GM19351 (cell line): ENCODE measurements at regions not wholly inside any gene's neighbourhood (a gene's known extent, or its start where the extent isn't known, plus 50 kb on each side); places are given as distances from the start of the nearest gene placed in this dataset.
"Not testable (repeated sequence)": the region's sequence is repeated elsewhere in the genome, so short reads cannot be mapped to it uniquely, and the experiment has no call there.

ENCODE experiments used
- ATAC-seq: cut with Tn5 transposase; IDR thresholded peaks from one replicate; pipeline ENCODE4 v1.9.1; 2021; ENCODE audit warnings: mild to moderate bottlenecking, moderate library complexity; ENCODE audit not compliant: unreplicated experiment

- no peak for ATAC-seq
Observed at GRCh38 chr5:174571662-174572397, 152.6 kb upstream of the MSX2 start.

- no peak for ATAC-seq
Observed at GRCh38 chr5:174572591-174572990, 151.8 kb upstream of the MSX2 start.

- no peak for ATAC-seq
Observed at GRCh38 chr5:174573221-174573994, 151.0 kb upstream of the MSX2 start.

GRCh38 chr5:174575043-174575442, 149.3 kb upstream of the MSX2 start:
- ATAC-seq = no peak

GRCh38 chr5:174576042-174576441, 148.3 kb upstream of the MSX2 start:
- no peak for ATAC-seq

- ATAC-seq = no peak
Observed at GRCh38 chr5:174581479-174581878, 142.9 kb upstream of the MSX2 start.

GRCh38 chr5:174581894-174582293, 142.5 kb upstream of the MSX2 start:
- ATAC-seq = no peak

GRCh38 chr5:174583071-174583470, 141.3 kb upstream of the MSX2 start:
- ATAC-seq = no peak

- no peak for ATAC-seq
Observed at GRCh38 chr5:174585472-174585871, 138.9 kb upstream of the MSX2 start.

- ATAC-seq = not testable (repeated sequence)
Observed at GRCh38 chr5:174586163-174586562, 138.2 kb upstream of the MSX2 start.

- ATAC-seq = no peak
Observed at GRCh38 chr5:174589011-174589410, 135.4 kb upstream of the MSX2 start.

GRCh38 chr5:174589599-174589998, 134.8 kb upstream of the MSX2 start:
- ATAC-seq = no peak

GRCh38 chr5:174590820-174591219, 133.6 kb upstream of the MSX2 start:
- no peak for ATAC-seq

- no peak for ATAC-seq
Observed at GRCh38 chr5:174596429-174596828, 128.0 kb upstream of the MSX2 start.

GRCh38 chr5:174599992-174600391, 124.4 kb upstream of the MSX2 start:
- ATAC-seq = no peak

- no peak for ATAC-seq
Observed at GRCh38 chr5:174601946-174602345, 122.4 kb upstream of the MSX2 start.

GRCh38 chr5:174606153-174606552, 118.2 kb upstream of the MSX2 start:
- no peak for ATAC-seq

GRCh38 chr5:174606646-174607045, 117.7 kb upstream of the MSX2 start:
- no peak for ATAC-seq

- no peak for ATAC-seq
Observed at GRCh38 chr5:174607205-174607604, 117.2 kb upstream of the MSX2 start.

- ATAC-seq = no peak
Observed at GRCh38 chr5:174607916-174608315, 116.5 kb upstream of the MSX2 start.

GRCh38 chr5:174608631-174609097, 115.7 kb upstream of the MSX2 start:
- no peak for ATAC-seq

GRCh38 chr5:174609116-174609515, 115.3 kb upstream of the MSX2 start:
- ATAC-seq = no peak
